Right lobe of liver (tissue), 6 donors: ENCODE measurements at regions not wholly inside any gene's neighbourhood (a gene's known extent, or its start where the extent isn't known, plus 50 kb on each side); places are given as distances from the start of the nearest gene placed in this dataset.

Experiments
- ATAC-seq, 4 donors: fragments of 200-7000 bp; cut with Tn5 transposase; one replicate each; pipeline ENCODE4 v1.9.1; 2020; ENCODE audit warnings: mild to moderate bottlenecking in 4 of 4, moderate library complexity in 4 of 4
- DNase-seq, 3 donors: peaks; one replicate each; pipeline ENCODE4 v3.0.0-alpha.2; 2020
- H3K27ac ChIP-seq, 3 donors: fragments of 200-600 bp; one replicate each; pipeline ENCODE4 v1.8.0; 2022
- H3K27me3 ChIP-seq, 2 donors: fragments of 200-600 bp; one replicate each; pipeline ENCODE4 v1.8.0; 2022
- H3K36me3 ChIP-seq, 4 donors: fragments of 200-600 bp; sonication (generic) in 1 of 4; one replicate each; pipeline versions ENCODE4 v1.5.1 to v1.8.0; 2017 to 2022; ENCODE audit warnings: control low read depth in 1 of 4
- H3K4me1 ChIP-seq, 4 donors: fragments of 200-600 bp; sonication (generic) in 1 of 4; one replicate each; pipeline versions ENCODE4 v1.5.1 to v1.8.0; 2017 to 2022; ENCODE audit warnings: control low read depth in 1 of 4
- H3K4me3 ChIP-seq, 3 donors: fragments of 200-600 bp; one replicate each; pipeline ENCODE4 v1.8.0; 2022
- H3K9me3 ChIP-seq, 4 donors: fragments of 200-600 bp; sonication (generic) in 1 of 4; one replicate each; pipeline versions ENCODE4 v1.5.1 to v1.8.0; 2017 to 2022; ENCODE audit warnings: control low read depth in 1 of 4
- CTCF ChIP-seq, 4 donors: fragments of 200-600 bp in 3 of 4; fragments of 450-650 bp in 1 of 4; IDR thresholded peaks; one replicate each; pipeline versions ENCODE4 v1.5.1 to v1.8.0; 2016 to 2022; ENCODE audit warnings: antibody characterized with exemption in 4 of 4, mild to moderate bottlenecking in 2 of 4
- POLR2A ChIP-seq: fragments of 450-650 bp; IDR thresholded peaks from one replicate; pipeline ENCODE4 v1.6.1; 2017; ENCODE audit warnings: antibody characterized with exemption, mild to moderate bottlenecking
- WGBS: methylation state at CpG from one replicate; pipeline ENCODE4 v1.1.6; 2018; ENCODE audit warnings: low coverage, low lambda C conversion rate; ENCODE audit not compliant: insufficient coverage; ENCODE audit errors: missing lambda C conversion rate; 5-methylcytosine and 5-hydroxymethylcytosine counted together
- intact Hi-C, 2 donors: fragments of 100-400 bp; cut with DNase I; formaldehyde crosslinking; loops; one replicate each; pipeline versions ENCODE4 v1.11.2 to v1.14.1; 2022
- donor health status: DM: no; HTN: yes; CAD: no.
- donor health status: DM: no; HTN: no; CAD: no.
- donor health status: DM: no; HTN: no; CAD: no.
- donor health status: DM: no; HTN: yes; CAD: no.
- donor health status: DM: no; HTN: yes; CAD: no.

- TF ChIP-seq POLR2A (no peak), CTCF (IDR thresholded peaks at IDR 0.05) (no peak)
- Histone ChIP-seq H3K27ac (peak overlapping the region in 2 of 3 donors; percentile 48 to 96), H3K36me3 (no peaks in the 10 kb centered on the region), H3K9me3 (no peaks in the 10 kb centered on the region), H3K27me3 (no peaks in the 10 kb centered on the region), H3K4me3 (no peak overlapping the region), H3K4me1 (peaks cover 0 to 69% (median 19%) of the 10 kb centered on the region in 4 donors)
- 83% methylated on average over 8 of the region's 10 CpGs for WGBS
- DNase-seq, result no peak
- ATAC-seq, result no peak
- intact Hi-C loops, result no loop called here
Observed at GRCh38 chr11:69983571-69983877, 94.6 kb upstream of the ANO1 start.

GRCh38 chr11:69983897-69984438, 94.1 kb upstream of the ANO1 start:
- TF ChIP-seq CTCF (IDR thresholded peaks at IDR 0.05) (no peak), POLR2A (no peak)
- Histone ChIP-seq H3K4me1 (peaks cover 0 to 64% (median 17%) of the 10 kb centered on the region in 4 donors), H3K27me3 (no peaks in the 10 kb centered on the region), H3K4me3 (no peak overlapping the region), H3K27ac (no peak overlapping the region), H3K9me3 (no peaks in the 10 kb centered on the region), H3K36me3 (no peaks in the 10 kb centered on the region)
- intact Hi-C loops, result no loop called here
- ATAC-seq (no peak), DNase-seq (peak in 1 of 3 donors; percentile 5)
- WGBS, result 54% methylated on average over 5 of the region's 10 CpGs

DNA sequence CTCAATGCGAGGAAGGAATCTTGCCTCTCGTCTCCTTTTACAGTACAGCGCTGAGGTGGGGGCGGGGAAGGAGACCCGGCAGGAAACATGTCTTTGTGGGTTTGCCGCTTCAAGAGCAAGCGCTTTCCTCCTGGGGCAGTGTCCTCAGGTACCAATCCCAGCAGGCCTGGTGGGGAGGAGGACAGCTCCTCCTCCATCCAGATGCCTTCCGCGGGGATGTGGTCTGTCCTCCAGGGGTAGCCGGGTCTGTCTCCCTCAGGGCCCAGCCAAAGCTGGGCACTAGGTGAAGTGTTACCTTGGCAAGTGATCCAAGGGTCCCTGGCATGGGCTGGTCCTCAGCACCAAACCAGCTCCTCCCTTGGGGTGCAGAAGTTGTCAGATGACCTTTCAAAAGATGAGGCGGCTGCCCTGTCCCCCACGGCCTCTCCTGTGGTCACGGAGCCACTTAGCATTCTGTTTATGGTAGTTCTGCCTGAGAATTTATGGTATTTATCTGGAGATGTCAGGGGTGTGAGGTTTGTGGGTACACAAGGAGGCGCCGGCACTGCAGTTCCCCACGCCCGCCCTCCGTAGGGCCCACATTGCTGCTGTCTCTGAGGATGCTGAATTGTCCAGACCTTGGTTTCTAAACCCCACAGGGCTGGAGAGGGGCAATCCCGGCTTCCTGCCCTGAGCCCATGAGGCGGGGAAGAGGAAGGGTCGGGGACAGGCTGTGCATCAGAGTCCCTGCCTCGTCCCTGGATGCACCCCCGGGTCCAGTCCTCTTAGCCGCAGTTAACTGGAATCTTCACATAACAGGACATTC, 93.5 kb upstream of the ANO1 start:
- whole genome bisulfite sequencing, result 61% methylated on average over 13 of the region's 24 CpGs
- ATAC-seq, result no peak

GRCh38 chr11:69985331-69985640, 92.8 kb upstream of the ANO1 start:
- Histone ChIP-seq H3K9me3 (no peaks in the 10 kb centered on the region), H3K27ac (peak overlapping the region in 2 of 3 donors; percentile 87 to 95), H3K36me3 (no peaks in the 10 kb centered on the region), H3K4me1 (peaks cover 0 to 59% (median 12%) of the 10 kb centered on the region in 4 donors), H3K4me3 (peak overlapping the region; percentile 67 to 87 (median 71)), H3K27me3 (no peaks in the 10 kb centered on the region)
- ATAC-seq, result no peak
- TF ChIP-seq CTCF (IDR thresholded peaks at IDR 0.05), result no peak
- TF ChIP-seq POLR2A, result no peak
- intact Hi-C loops, result no loop called here
- no peak for DNase-seq
- WGBS, result 1% methylated on average over 13 of the region's 15 CpGs

More for the DNA sequence above, 93.5 kb upstream of the ANO1 start:
- H3K36me3 ChIP-seq, result no peaks in the 10 kb centered on the region
- peaks cover 0 to 59% (median 13%) of the 10 kb centered on the region in 4 donors for H3K4me1 ChIP-seq
- peak overlapping the region in 1 of 3 donors; percentile 67 for H3K4me3 ChIP-seq
- intact Hi-C loops, result no loop called here
- DNase-seq, result peak in 1 of 3 donors; percentile 40
- H3K9me3 ChIP-seq, result no peaks in the 10 kb centered on the region
- H3K27me3 ChIP-seq, result no peaks in the 10 kb centered on the region
- TF ChIP-seq POLR2A, result no peak
- no peak for TF ChIP-seq CTCF (IDR thresholded peaks at IDR 0.05)
- H3K27ac ChIP-seq, result peak overlapping the region in 2 of 3 donors; percentile 87 to 95
